ENCODE measurements at regions not wholly inside any gene's neighbourhood (a gene's known extent, or its start where the extent isn't known, plus 50 kb on each side); places are given as distances from the start of the nearest gene placed in this dataset.

- TF ChIP-seq CTCF (IDR thresholded peaks at IDR 0.05) (no peak), POLR2A (IDR thresholded peaks at IDR 0.05) (no peak)
These were observed 188.3 kb upstream of the WSCD1 start for GRCh38 chr17:5881849-5882248.
